SK-N-SH (cell line): ENCODE measurements at regions not wholly inside any gene's neighbourhood (a gene's known extent, or its start where the extent isn't known, plus 50 kb on each side); places are given as distances from the start of the nearest gene placed in this dataset.

Experiments
- CTCF ChIA-PET: fragments of 300-600, 350-600 bp; formaldehyde crosslinking; extraction: SDS; loops from one replicate; lab custom pipeline; 2021; lab: Yijun Ruan, JAX
- POLR2A ChIA-PET: fragments of 350-600 bp; sonication (Branson Sonifier 250); formaldehyde crosslinking; extraction: SDS; loops from one replicate; lab custom pipeline; 2020; ENCODE audit warnings: antibody characterized with exemption, inconsistent platforms; lab: Yijun Ruan, JAX
- DNase-seq: peaks from one replicate; pipeline ENCODE4 v3.0.0; 2012
- H2AFZ ChIP-seq: fragments of 200-600 bp; sonication (generic); 2 replicates; pipeline ENCODE4 v1.8.1; 2016; ENCODE audit warnings: antibody characterized with exemption, mild to moderate bottlenecking, low read depth
- H3F3A ChIP-seq: fragments of 200-600 bp; sonication (generic); replicated peaks from 2 replicates; pipeline ENCODE3; 2016; ENCODE audit warnings: antibody characterized with exemption, mild to moderate bottlenecking; ENCODE audit not compliant: insufficient read depth
- H3K27ac ChIP-seq, 2 experiments: fragments of 200-500 bp in 1 of 2; fragments of 200-600 bp in 1 of 2; sonication (Bioruptor generic) in 1 of 2; sonication (generic), shearing (Covaris generic) in 1 of 2; 2 replicates each; pipeline versions ENCODE4 v1.5.1 to v1.6.1; 2014 to 2016; ENCODE audit warnings: low read depth in 2 of 2, inconsistent platforms in 1 of 2, low read length in 1 of 2, mild to moderate bottlenecking in 1 of 2, mixed read lengths in 1 of 2
- H3K27me3 ChIP-seq: fragments of 200-600 bp; sonication (generic), shearing (Covaris generic); 2 replicates; pipeline ENCODE4 v1.6.1; 2016; ENCODE audit warnings: mixed run types; ENCODE audit not compliant: insufficient read depth
- H3K36me3 ChIP-seq, 2 experiments: fragments of 200-500 bp in 1 of 2; fragments of 200-600 bp in 1 of 2; sonication (Bioruptor generic) in 1 of 2; sonication (generic) in 1 of 2; replicated peaks in 1 of 2; 2 replicates each; pipeline versions ENCODE3 to v1.5.1; 2014 to 2016; ENCODE audit warnings: low read length in 1 of 2, mild to moderate bottlenecking in 1 of 2; ENCODE audit not compliant: insufficient read depth in 2 of 2, control insufficient read depth in 1 of 2
- H3K4me1 ChIP-seq, 2 experiments: fragments of 200-500 bp in 1 of 2; fragments of 200-600 bp in 1 of 2; sonication (Bioruptor generic) in 1 of 2; sonication (generic), shearing (Covaris generic) in 1 of 2; 2 replicates each; pipeline versions ENCODE4 v1.5.1 to v1.6.1; 2014 to 2016; ENCODE audit warnings: low read depth in 1 of 2, low read length in 1 of 2, mixed run types in 1 of 2; ENCODE audit not compliant: insufficient read depth in 2 of 2, control insufficient read depth in 1 of 2
- H3K4me2 ChIP-seq: fragments of 200-600 bp; sonication (generic), shearing (Covaris generic); 2 replicates; pipeline ENCODE4 v1.6.1; 2017; ENCODE audit warnings: mixed run types
- H3K4me3 ChIP-seq, 2 experiments: fragments of 200-500 bp in 1 of 2; fragments of 200-600 bp in 1 of 2; sonication (Bioruptor generic) in 1 of 2; sonication (generic), shearing (Covaris generic) in 1 of 2; 2 replicates each; pipeline versions ENCODE4 v1.5.1 to v1.8.1; 2014 to 2016; ENCODE audit warnings: low read depth in 2 of 2, inconsistent platforms in 1 of 2, low read length in 1 of 2, mild to moderate bottlenecking in 1 of 2, mixed read lengths in 1 of 2, moderate library complexity in 1 of 2
- H3K79me2 ChIP-seq: fragments of 200-600 bp; sonication (generic); 2 replicates; pipeline ENCODE4 v1.8.1; 2017; ENCODE audit warnings: mild to moderate bottlenecking; ENCODE audit not compliant: insufficient read depth
- H3K9ac ChIP-seq: fragments of 200-600 bp; sonication (generic); 2 replicates; pipeline ENCODE4 v1.6.1; 2017; ENCODE audit warnings: mixed run types
- H3K9me2 ChIP-seq: fragments of 200-600 bp; sonication (generic); 2 replicates; pipeline ENCODE4 v1.6.1; 2017; ENCODE audit warnings: mixed run types
- H3K9me3 ChIP-seq: fragments of 200-600 bp; sonication (generic); 2 replicates; pipeline ENCODE4 v1.6.1; 2017; ENCODE audit warnings: mixed run types, mild to moderate bottlenecking, moderate library complexity
- H4K20me1 ChIP-seq: fragments of 200-600 bp; sonication (generic); 2 replicates; pipeline ENCODE4 v1.6.1; 2017; ENCODE audit warnings: mild to moderate bottlenecking, mixed run types; ENCODE audit not compliant: insufficient read depth
- CHD2 ChIP-seq: fragments of 150-350 bp; IDR thresholded peaks from 2 replicates; pipeline ENCODE4 v1.6.1; 2018; ENCODE audit warnings: low read length; ENCODE audit not compliant: partially characterized antibody
- EP300 ChIP-seq, 2 experiments: IDR thresholded peaks; 2 replicates each; pipeline versions ENCODE4 v1.4.0 to v1.6.1; 2012; ENCODE audit warnings: borderline replicate concordance in 1 of 2, low read depth in 1 of 2, low read length in 1 of 2
- EZH2phosphoT487 ChIP-seq: fragments of 200-600 bp; sonication (generic); IDR thresholded peaks from 2 replicates; pipeline ENCODE4 v1.6.1; 2017; ENCODE audit warnings: low read depth, mixed run types, mild to moderate bottlenecking, antibody characterized with exemption, moderate library complexity, borderline replicate concordance
- FOSL2 ChIP-seq: IDR thresholded peaks from 2 replicates; pipeline ENCODE4 v1.4.0; 2012; ENCODE audit warnings: low read depth, mild to moderate bottlenecking, moderate library complexity, borderline replicate concordance
- FOXM1 ChIP-seq: IDR thresholded peaks from 2 replicates; pipeline ENCODE4 v1.4.0; 2012; ENCODE audit warnings: low read depth, mild to moderate bottlenecking
- GABPA ChIP-seq: IDR thresholded peaks from 2 replicates; pipeline ENCODE4 v1.4.0; 2012; ENCODE audit warnings: low read depth, mild to moderate bottlenecking
- IRF3 ChIP-seq: fragments of 150-350 bp; IDR thresholded peaks from 2 replicates; pipeline ENCODE4 v1.6.1; 2016; ENCODE audit warnings: mild to moderate bottlenecking, low read depth, low read length
- MAX ChIP-seq: IDR thresholded peaks from 2 replicates; pipeline ENCODE4 v1.4.0; 2012; ENCODE audit warnings: low read depth
- MEF2A ChIP-seq: IDR thresholded peaks from 2 replicates; pipeline ENCODE4 v1.4.0; 2012; ENCODE audit warnings: low read depth, borderline replicate concordance
- MXI1 ChIP-seq: IDR thresholded peaks from 2 replicates; pipeline ENCODE4 v1.6.1; 2012; ENCODE audit warnings: mild to moderate bottlenecking, low read depth, low read length, improper control_type of control experiment
- NFIC ChIP-seq: IDR thresholded peaks from 2 replicates; pipeline ENCODE4 v1.4.0; 2012; ENCODE audit warnings: borderline replicate concordance
- PBX3 ChIP-seq: IDR thresholded peaks from 2 replicates; pipeline ENCODE4; 2012
- RAD21 ChIP-seq: IDR thresholded peaks from 2 replicates; pipeline ENCODE4 v1.6.1; 2012; ENCODE audit warnings: mild to moderate bottlenecking, low read length
- REST ChIP-seq: IDR thresholded peaks from 2 replicates; pipeline ENCODE4 v1.6.1; 2012; ENCODE audit warnings: mild to moderate bottlenecking, low read depth, low read length, moderate library complexity
- RFX5 ChIP-seq: IDR thresholded peaks from 2 replicates; pipeline ENCODE4 v1.6.1; 2012; ENCODE audit warnings: mild to moderate bottlenecking, improper control_type of control experiment, low read length
- RXRA ChIP-seq: IDR thresholded peaks from 2 replicates; pipeline ENCODE4 v1.4.0; 2012; ENCODE audit warnings: low read depth, mild to moderate bottlenecking, borderline replicate concordance
- SMC3 ChIP-seq: IDR thresholded peaks from 2 replicates; pipeline ENCODE4 v1.6.1; 2012; ENCODE audit warnings: low read depth, low read length, improper control_type of control experiment
- TAF1 ChIP-seq: IDR thresholded peaks from 2 replicates; pipeline ENCODE4 v1.6.1; 2012; ENCODE audit warnings: low read depth, mild to moderate bottlenecking, low read length, moderate library complexity, borderline replicate concordance
- USF1 ChIP-seq: IDR thresholded peaks from 2 replicates; pipeline ENCODE4 v1.4.0; 2012; ENCODE audit warnings: low read depth, borderline replicate concordance
- USF2 ChIP-seq: fragments of 150-350 bp; IDR thresholded peaks from 2 replicates; pipeline ENCODE4 v1.6.1; 2017; ENCODE audit warnings: antibody characterized with exemption, low read length, low read depth, borderline replicate concordance
- WGBS: methylation state at CpG from one replicate; pipeline ENCODE4 v1.1.6; 2017; ENCODE audit warnings: low lambda C conversion rate; 5-methylcytosine and 5-hydroxymethylcytosine counted together

- Histone ChIP-seq H3K9ac (no peak overlapping the region), H4K20me1 (no peaks in the 10 kb centered on the region), H3K27me3 (no peaks in the 10 kb centered on the region), H3K36me3 (no peaks in the 10 kb centered on the region), H3F3A (no peaks in the 10 kb centered on the region), H2AFZ (no peak overlapping the region), H3K27ac (no peak overlapping the region), H3K4me2 (no peak overlapping the region), H3K9me2 (no peaks in the 10 kb centered on the region), H3K4me3 (no peak overlapping the region), H3K79me2 (no peaks in the 10 kb centered on the region), H3K4me1 (no peaks in the 10 kb centered on the region), H3K9me3 (no peaks in the 10 kb centered on the region)
- ChIA-PET POLR2A (no interaction called here), CTCF (no interaction called here)
- no peak for DNase-seq
- TF ChIP-seq RFX5 (no peak), FOSL2 (no peak), USF1 (no peak), SMC3 (no peak), NFIC (no peak), EZH2phosphoT487 (no peak), RXRA (no peak), RAD21 (no peak), MEF2A (no peak), CHD2 (no peak), GABPA (no peak)
- 84% methylated on average over 3 of the region's 3 CpGs for WGBS
Observed at GRCh38 chr9:28439688-28440087, 866.4 kb upstream of the C9orf72 start.

GRCh38 chr9:28443461-28443860, 870.2 kb upstream of the C9orf72 start:
- Histone ChIP-seq H3K4me2 (no peak overlapping the region), H3F3A (no peaks in the 10 kb centered on the region), H3K4me3 (no peak overlapping the region), H3K9me3 (no peaks in the 10 kb centered on the region), H3K79me2 (no peaks in the 10 kb centered on the region), H3K27ac (no peak overlapping the region), H4K20me1 (no peaks in the 10 kb centered on the region), H3K9ac (no peak overlapping the region), H3K27me3 (no peaks in the 10 kb centered on the region), H3K9me2 (no peaks in the 10 kb centered on the region), H3K4me1 (no peaks in the 10 kb centered on the region), H2AFZ (no peak overlapping the region), H3K36me3 (no peaks in the 10 kb centered on the region)
- ChIA-PET CTCF (no interaction called here), POLR2A (no interaction called here)
- WGBS: no CpG with 5 or more reads among the region's 4 CpGs
- DNase-seq: no peak
- TF ChIP-seq GABPA (no peak), TAF1 (no peak), IRF3 (no peak), MAX (no peak), FOXM1 (no peak), MXI1 (no peak), EP300 (IDR thresholded peaks at IDR 0.05; ENCODE audit: borderline replicate concordance in 1 of 2, low read depth in 1 of 2, low read length in 1 of 2) (no peak), RFX5 (no peak), EZH2phosphoT487 (no peak), CHD2 (no peak), USF1 (no peak), FOSL2 (no peak), USF2 (no peak), PBX3 (no peak), REST (no peak), SMC3 (no peak)
